GM12892 (cell line): ENCODE measurements at regions not wholly inside any gene's neighbourhood (a gene's known extent, or its start where the extent isn't known, plus 50 kb on each side); places are given as distances from the start of the nearest gene placed in this dataset.

Experiments used
- POLR2A ChIP-seq: IDR thresholded peaks from 2 replicates; pipeline ENCODE4 v1.6.1; 2011; ENCODE audit warnings: low read depth, low read length, control low read depth
- POLR2AphosphoS5 ChIP-seq: IDR thresholded peaks from 2 replicates; pipeline ENCODE4 v1.6.1; 2011; ENCODE audit warnings: low read depth, low read length, control low read depth
- TAF1 ChIP-seq: IDR thresholded peaks from 2 replicates; pipeline ENCODE4 v1.6.1; 2011; ENCODE audit warnings: low read depth, mild to moderate bottlenecking, control low read depth, low read length, borderline replicate concordance

GRCh38 chr16:64627288-64627687, 494.6 kb downstream of the CDH11 start:
- TF ChIP-seq TAF1 (no peak), POLR2AphosphoS5 (no peak), POLR2A (no peak)
